ENCODE measurements at regions not wholly inside any gene's neighbourhood (a gene's known extent, or its start where the extent isn't known, plus 50 kb on each side); places are given as distances from the start of the nearest gene placed in this dataset.

DNA sequence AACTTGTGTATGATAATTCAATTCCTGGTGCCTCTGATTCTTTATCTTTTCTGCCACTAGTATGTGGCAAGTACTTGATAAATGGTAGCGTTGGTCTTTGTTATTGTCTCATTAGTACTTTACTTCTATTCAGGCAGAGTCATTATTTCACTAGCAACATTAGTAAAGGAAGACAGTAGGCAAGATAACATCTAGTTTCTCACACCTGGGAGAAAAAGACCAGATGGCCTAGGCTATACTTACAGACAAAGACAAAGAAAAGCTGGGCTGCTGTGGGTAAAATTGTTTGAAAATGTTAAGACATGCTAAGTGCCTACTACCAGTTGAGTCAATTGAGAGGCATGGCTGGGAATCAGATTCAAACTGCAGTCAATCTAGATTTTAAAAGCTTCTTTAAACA, 198.7 kb upstream of the CMC1 start (continued):
- TF ChIP-seq RBM15 (IDR thresholded peaks at IDR 0.05; ENCODE audit: insufficient read depth, low read length) (no peak), MTA2 (IDR thresholded peaks at IDR 0.05; ENCODE audit: low read depth) (no peak), MCM5 (IDR thresholded peaks at IDR 0.05; ENCODE audit: low read depth) (no peak), SMC3 (conservative IDR thresholded peaks at IDR 0.05; ENCODE audit: insufficient read depth, low read depth, low read length) (no peak), C11orf30 (IDR thresholded peaks at IDR 0.05; ENCODE audit: low read depth) (no peak)
- TF ChIP-seq, protein P1, sequence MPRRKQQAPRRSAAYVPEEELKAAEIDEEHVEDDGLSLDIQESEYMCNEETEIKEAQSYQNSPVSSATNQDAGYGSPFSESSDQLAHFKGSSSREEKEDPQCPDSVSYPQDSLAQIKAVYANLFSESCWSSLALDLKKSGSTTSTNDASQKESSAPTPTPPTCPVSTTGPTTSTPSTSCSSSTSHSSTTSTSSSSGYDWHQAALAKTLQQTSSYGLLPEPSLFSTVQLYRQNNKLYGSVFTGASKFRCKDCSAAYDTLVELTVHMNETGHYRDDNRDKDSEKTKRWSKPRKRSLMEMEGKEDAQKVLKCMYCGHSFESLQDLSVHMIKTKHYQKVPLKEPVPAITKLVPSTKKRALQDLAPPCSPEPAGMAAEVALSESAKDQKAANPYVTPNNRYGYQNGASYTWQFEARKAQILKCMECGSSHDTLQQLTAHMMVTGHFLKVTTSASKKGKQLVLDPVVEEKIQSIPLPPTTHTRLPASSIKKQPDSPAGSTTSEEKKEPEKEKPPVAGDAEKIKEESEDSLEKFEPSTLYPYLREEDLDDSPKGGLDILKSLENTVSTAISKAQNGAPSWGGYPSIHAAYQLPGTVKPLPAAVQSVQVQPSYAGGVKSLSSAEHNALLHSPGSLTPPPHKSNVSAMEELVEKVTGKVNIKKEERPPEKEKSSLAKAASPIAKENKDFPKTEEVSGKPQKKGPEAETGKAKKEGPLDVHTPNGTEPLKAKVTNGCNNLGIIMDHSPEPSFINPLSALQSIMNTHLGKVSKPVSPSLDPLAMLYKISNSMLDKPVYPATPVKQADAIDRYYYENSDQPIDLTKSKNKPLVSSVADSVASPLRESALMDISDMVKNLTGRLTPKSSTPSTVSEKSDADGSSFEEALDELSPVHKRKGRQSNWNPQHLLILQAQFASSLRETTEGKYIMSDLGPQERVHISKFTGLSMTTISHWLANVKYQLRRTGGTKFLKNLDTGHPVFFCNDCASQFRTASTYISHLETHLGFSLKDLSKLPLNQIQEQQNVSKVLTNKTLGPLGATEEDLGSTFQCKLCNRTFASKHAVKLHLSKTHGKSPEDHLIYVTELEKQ (CRISPR knock-in tag; IDR thresholded peaks at IDR 0.05): no peak
- TF ChIP-seq, protein P2, sequence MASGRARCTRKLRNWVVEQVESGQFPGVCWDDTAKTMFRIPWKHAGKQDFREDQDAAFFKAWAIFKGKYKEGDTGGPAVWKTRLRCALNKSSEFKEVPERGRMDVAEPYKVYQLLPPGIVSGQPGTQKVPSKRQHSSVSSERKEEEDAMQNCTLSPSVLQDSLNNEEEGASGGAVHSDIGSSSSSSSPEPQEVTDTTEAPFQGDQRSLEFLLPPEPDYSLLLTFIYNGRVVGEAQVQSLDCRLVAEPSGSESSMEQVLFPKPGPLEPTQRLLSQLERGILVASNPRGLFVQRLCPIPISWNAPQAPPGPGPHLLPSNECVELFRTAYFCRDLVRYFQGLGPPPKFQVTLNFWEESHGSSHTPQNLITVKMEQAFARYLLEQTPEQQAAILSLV (tag; IDR thresholded peaks at IDR 0.05): no peak

DNA sequence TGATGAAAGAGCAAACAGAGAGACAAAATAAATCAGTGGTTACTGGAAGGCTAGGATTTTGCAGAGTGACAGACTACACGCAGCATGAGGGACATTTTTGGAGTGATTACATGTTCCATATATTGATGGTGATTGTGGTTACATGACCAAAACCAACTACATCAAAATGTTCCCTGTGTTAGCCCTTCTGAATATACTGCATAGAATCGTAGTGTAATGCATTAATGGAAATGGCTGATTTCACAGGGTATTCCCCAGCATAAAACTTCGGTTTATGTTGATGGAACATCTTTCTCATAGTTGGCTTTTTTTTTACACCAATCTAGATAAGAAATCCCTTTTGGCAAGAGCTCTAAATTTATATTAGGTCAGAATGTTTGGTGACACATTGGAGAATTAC, 191.3 kb upstream of the CMC1 start:
- no peak overlapping the region for H3K4me2 ChIP-seq (ENCODE audit: insufficient read depth, low read length)
- in situ Hi-C loops (cut with MboI): no loop called here
- intact Hi-C loops (cut with micrococcal nuclease): no loop called here
- H3K79me2 ChIP-seq (ENCODE audit: control insufficient read depth, insufficient read depth, low read length): no peaks in the 10 kb centered on the region
- ATAC-seq (no peak), FAIRE-seq (no peak), DNase-seq (ENCODE audit: extremely low read depth in 1 of 4, low spot score in 3 of 4) (no peak)
- ChIA-PET CTCF (ENCODE audit: low intra/inter-chr PET ratio) (no interaction called here), POLR2A (no interaction called here)
- BruUV-seq (replicated peaks): no TSS peak
- no peaks in the 10 kb centered on the region for H4K20me1 ChIP-seq (replicated peaks; ENCODE audit: control insufficient read depth, insufficient read depth, low read length)
- 1% methylated on average over 3 of the region's 3 CpGs for WGBS (ENCODE audit: insufficient coverage, low coverage, missing lambda C conversion rate)
- no peaks in the 10 kb centered on the region for H3K4me1 ChIP-seq (replicated peaks in 1 of 2; ENCODE audit: control insufficient read depth in 2 of 2, insufficient read depth in 2 of 2, low read length in 2 of 2)
- H3K9me3 ChIP-seq (replicated peaks; ENCODE audit: control insufficient read depth, insufficient read depth, low read depth, low read length): no peaks in the 10 kb centered on the region
- no peaks in the 10 kb centered on the region for H3K27me3 ChIP-seq (ENCODE audit: control insufficient read depth in 2 of 2, insufficient read depth in 2 of 2, low read length in 2 of 2)
- H3K4me3 ChIP-seq: no peak overlapping the region
- no peak overlapping the region for H2AFZ ChIP-seq (ENCODE audit: low read depth, low read length)
- H3K36me3 ChIP-seq (ENCODE audit: control insufficient read depth, insufficient read depth, low read length): no peaks in the 10 kb centered on the region
- H3K27ac ChIP-seq (ENCODE audit: extremely low read depth, low read depth, low read length): no peak overlapping the region
- H3K9ac ChIP-seq (ENCODE audit: insufficient read depth in 1 of 2, low read depth in 2 of 2, low read length in 2 of 2): no peak overlapping the region
- no peaks in the 10 kb centered on the region for H3K9me1 ChIP-seq (ENCODE audit: control insufficient read depth, insufficient read depth, low read length)
- TF ChIP-seq, protein P3, sequence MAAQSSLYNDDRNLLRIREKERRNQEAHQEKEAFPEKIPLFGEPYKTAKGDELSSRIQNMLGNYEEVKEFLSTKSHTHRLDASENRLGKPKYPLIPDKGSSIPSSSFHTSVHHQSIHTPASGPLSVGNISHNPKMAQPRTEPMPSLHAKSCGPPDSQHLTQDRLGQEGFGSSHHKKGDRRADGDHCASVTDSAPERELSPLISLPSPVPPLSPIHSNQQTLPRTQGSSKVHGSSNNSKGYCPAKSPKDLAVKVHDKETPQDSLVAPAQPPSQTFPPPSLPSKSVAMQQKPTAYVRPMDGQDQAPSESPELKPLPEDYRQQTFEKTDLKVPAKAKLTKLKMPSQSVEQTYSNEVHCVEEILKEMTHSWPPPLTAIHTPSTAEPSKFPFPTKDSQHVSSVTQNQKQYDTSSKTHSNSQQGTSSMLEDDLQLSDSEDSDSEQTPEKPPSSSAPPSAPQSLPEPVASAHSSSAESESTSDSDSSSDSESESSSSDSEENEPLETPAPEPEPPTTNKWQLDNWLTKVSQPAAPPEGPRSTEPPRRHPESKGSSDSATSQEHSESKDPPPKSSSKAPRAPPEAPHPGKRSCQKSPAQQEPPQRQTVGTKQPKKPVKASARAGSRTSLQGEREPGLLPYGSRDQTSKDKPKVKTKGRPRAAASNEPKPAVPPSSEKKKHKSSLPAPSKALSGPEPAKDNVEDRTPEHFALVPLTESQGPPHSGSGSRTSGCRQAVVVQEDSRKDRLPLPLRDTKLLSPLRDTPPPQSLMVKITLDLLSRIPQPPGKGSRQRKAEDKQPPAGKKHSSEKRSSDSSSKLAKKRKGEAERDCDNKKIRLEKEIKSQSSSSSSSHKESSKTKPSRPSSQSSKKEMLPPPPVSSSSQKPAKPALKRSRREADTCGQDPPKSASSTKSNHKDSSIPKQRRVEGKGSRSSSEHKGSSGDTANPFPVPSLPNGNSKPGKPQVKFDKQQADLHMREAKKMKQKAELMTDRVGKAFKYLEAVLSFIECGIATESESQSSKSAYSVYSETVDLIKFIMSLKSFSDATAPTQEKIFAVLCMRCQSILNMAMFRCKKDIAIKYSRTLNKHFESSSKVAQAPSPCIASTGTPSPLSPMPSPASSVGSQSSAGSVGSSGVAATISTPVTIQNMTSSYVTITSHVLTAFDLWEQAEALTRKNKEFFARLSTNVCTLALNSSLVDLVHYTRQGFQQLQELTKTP (IDR thresholded peaks at IDR 0.05; ENCODE audit: low read depth in 1 of 2, partially characterized antibody in 2 of 2): no peak
- TF ChIP-seq, protein P1 (CRISPR knock-in tag; IDR thresholded peaks at IDR 0.05): no peak
- no peak for TF ChIP-seq ZNF212 (CRISPR knock-in tag; IDR thresholded peaks at IDR 0.05)

Measured in K562 (cell line).